Astrocyte (in vitro differentiated cells and primary cell): ENCODE measurements at regions not wholly inside any gene's neighbourhood (a gene's known extent, or its start where the extent isn't known, plus 50 kb on each side); places are given as distances from the start of the nearest gene placed in this dataset.

Source experiments
- DNase-seq: peaks from one replicate; pipeline ENCODE4 v3.0.0-alpha.2; 2010; ENCODE audit warnings: low read depth
- FAIRE-seq: peaks from 2 replicates; lab custom pipeline; 2011; peaks lifted over from hg19 to GRCh38; lab: Jason Lieb, UNC
- H2AFZ ChIP-seq: 2 replicates; pipeline ENCODE4 v1.6.0; 2012; ENCODE audit warnings: low read depth, low read length, inconsistent platforms
- H3K27ac ChIP-seq: 2 replicates; pipeline ENCODE4 v1.5.1; 2011; ENCODE audit warnings: low read depth, low read length, inconsistent platforms
- H3K27me3 ChIP-seq: 2 replicates; pipeline ENCODE4 v1.6.0; 2011; ENCODE audit warnings: low read length, inconsistent platforms; ENCODE audit not compliant: insufficient read depth
- H3K36me3 ChIP-seq: 2 replicates; pipeline ENCODE4 v1.5.1; 2011; ENCODE audit warnings: low read length, inconsistent platforms; ENCODE audit not compliant: insufficient read depth
- H3K4me1 ChIP-seq: 2 replicates; pipeline ENCODE4 v1.5.1; 2011; ENCODE audit warnings: low read length, inconsistent platforms; ENCODE audit not compliant: insufficient read depth
- H3K4me2 ChIP-seq: 2 replicates; pipeline ENCODE4 v1.6.0; 2012; ENCODE audit warnings: low read length, inconsistent platforms
- H3K4me3 ChIP-seq: 2 replicates; pipeline ENCODE4 v1.5.1; 2011; ENCODE audit warnings: low read depth, mild to moderate bottlenecking, low read length, inconsistent platforms; ENCODE audit not compliant: insufficient read depth
- H3K79me2 ChIP-seq: 2 replicates; pipeline ENCODE4 v1.6.0; 2012; ENCODE audit warnings: mild to moderate bottlenecking, low read length, inconsistent platforms; ENCODE audit not compliant: insufficient read depth
- H3K9ac ChIP-seq: 2 replicates; pipeline ENCODE4 v1.6.0; 2012; ENCODE audit warnings: mild to moderate bottlenecking, low read length, inconsistent platforms
- H3K9me3 ChIP-seq: 2 replicates; pipeline ENCODE4 v1.5.1; 2012; ENCODE audit warnings: low read depth, mild to moderate bottlenecking, low read length, inconsistent platforms; ENCODE audit not compliant: insufficient read depth
- H4K20me1 ChIP-seq: 2 replicates; pipeline ENCODE4 v1.6.0; 2012; ENCODE audit warnings: low read length, inconsistent platforms; ENCODE audit not compliant: insufficient read depth
- H3K27ac Mint-ChIP-seq: one replicate; pipeline ENCODE4 v1.8.0; 2021; ENCODE audit warnings: mild to moderate bottlenecking, mixed read lengths; ENCODE audit not compliant: unreplicated experiment
- H3K27me3 Mint-ChIP-seq: one replicate; pipeline ENCODE4 v1.8.0; 2021; ENCODE audit warnings: low read depth, mixed read lengths; ENCODE audit not compliant: unreplicated experiment
- H3K36me3 Mint-ChIP-seq: one replicate; pipeline ENCODE4 v1.8.0; 2021; ENCODE audit warnings: low read depth, mixed read lengths; ENCODE audit not compliant: unreplicated experiment
- H3K4me1 Mint-ChIP-seq: one replicate; pipeline ENCODE4 v1.8.0; 2021; ENCODE audit warnings: low read depth, mixed read lengths; ENCODE audit not compliant: unreplicated experiment
- H3K4me3 Mint-ChIP-seq: one replicate; pipeline ENCODE4 v1.8.0; 2021; ENCODE audit warnings: mild to moderate bottlenecking, moderate library complexity, mixed read lengths; ENCODE audit not compliant: unreplicated experiment
- H3K9me3 Mint-ChIP-seq: one replicate; pipeline ENCODE4 v1.8.0; 2021; ENCODE audit warnings: mild to moderate bottlenecking, mixed read lengths; ENCODE audit not compliant: unreplicated experiment
- EZH2 ChIP-seq: IDR thresholded peaks from 2 replicates; pipeline ENCODE4 v1.6.1; 2012; ENCODE audit warnings: mild to moderate bottlenecking, low read length, inconsistent platforms; ENCODE audit not compliant: insufficient read depth
- TF ChIP-seq, protein P1 (sequence below): IDR thresholded peaks from 2 replicates; pipeline ENCODE4 v1.5.1; 2011; ENCODE audit warnings: low read depth, mild to moderate bottlenecking, inconsistent platforms, low read length, moderate library complexity; ENCODE audit not compliant: insufficient read depth

DNA sequence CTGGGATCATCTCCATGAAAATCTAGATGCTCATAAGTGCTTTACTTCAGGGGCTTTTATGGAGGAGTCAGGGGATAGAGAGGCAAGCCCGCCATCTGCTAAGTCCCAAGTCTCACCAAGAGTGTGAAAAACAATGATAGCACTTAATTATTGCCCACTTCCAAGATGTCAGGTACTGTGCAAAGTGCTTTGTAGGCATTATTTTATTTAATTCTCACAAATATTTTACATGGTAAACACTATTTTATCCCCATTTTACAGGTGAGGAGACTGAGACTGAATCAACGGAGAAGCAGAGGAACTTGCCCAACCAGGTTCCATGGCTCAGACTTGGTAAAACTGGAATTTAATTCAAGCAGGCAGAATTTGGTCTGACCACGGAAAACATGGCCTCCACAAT, 147.5 kb downstream of the ACKR3 start:
- Histone ChIP-seq H3K79me2 (no peaks in the 10 kb centered on the region), H3K36me3 (no peaks in the 10 kb centered on the region), H3K4me2 (no peak overlapping the region), H3K4me3 (no peak overlapping the region), H3K9me3 (no peaks in the 10 kb centered on the region), H3K27ac (no peak overlapping the region), H2AFZ (no peak overlapping the region), H3K9ac (no peak overlapping the region), H3K27me3 (peaks cover 2% of the 10 kb centered on the region), H3K4me1 (peaks cover 28% of the 10 kb centered on the region), H4K20me1 (no peaks in the 10 kb centered on the region)
- Mint-ChIP-seq H3K36me3 (no peaks in the 10 kb centered on the region), H3K9me3 (no peaks in the 10 kb centered on the region), H3K27me3 (no peaks in the 10 kb centered on the region), H3K4me3 (no peak overlapping the region), H3K4me1 (peaks cover 35% of the 10 kb centered on the region), H3K27ac (no peak overlapping the region)
- TF ChIP-seq, protein P1, sequence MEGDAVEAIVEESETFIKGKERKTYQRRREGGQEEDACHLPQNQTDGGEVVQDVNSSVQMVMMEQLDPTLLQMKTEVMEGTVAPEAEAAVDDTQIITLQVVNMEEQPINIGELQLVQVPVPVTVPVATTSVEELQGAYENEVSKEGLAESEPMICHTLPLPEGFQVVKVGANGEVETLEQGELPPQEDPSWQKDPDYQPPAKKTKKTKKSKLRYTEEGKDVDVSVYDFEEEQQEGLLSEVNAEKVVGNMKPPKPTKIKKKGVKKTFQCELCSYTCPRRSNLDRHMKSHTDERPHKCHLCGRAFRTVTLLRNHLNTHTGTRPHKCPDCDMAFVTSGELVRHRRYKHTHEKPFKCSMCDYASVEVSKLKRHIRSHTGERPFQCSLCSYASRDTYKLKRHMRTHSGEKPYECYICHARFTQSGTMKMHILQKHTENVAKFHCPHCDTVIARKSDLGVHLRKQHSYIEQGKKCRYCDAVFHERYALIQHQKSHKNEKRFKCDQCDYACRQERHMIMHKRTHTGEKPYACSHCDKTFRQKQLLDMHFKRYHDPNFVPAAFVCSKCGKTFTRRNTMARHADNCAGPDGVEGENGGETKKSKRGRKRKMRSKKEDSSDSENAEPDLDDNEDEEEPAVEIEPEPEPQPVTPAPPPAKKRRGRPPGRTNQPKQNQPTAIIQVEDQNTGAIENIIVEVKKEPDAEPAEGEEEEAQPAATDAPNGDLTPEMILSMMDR: no peak
- TF ChIP-seq EZH2: no peak
- DNase-seq (no peak), FAIRE-seq (no peak)

DNA sequence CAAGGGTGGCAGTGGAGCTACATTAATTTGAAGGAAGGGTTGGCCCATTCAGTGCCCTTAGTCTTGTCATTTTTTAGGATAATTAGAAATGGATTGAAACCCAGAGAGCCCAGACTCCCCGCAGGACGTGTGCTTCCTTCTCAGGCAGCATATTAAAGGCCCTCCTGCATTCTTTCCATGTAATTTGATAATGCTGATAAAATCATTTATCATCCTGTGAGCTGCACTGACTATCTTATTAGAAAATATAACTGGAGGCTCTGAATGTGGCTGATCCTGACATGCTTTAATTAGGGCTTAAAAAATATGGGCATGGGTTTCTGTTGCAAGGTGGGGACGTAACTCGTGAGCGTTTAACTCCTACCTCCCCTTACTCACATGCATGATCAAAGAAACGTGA, 148.1 kb downstream of the ACKR3 start:
- Mint-ChIP-seq H3K36me3 (no peaks in the 10 kb centered on the region), H3K4me3 (no peak overlapping the region), H3K9me3 (no peaks in the 10 kb centered on the region), H3K27ac (no peak overlapping the region), H3K4me1 (peaks cover 31% of the 10 kb centered on the region), H3K27me3 (no peaks in the 10 kb centered on the region)
- no peaks in the 10 kb centered on the region for H3K79me2 ChIP-seq
- DNase-seq: peak; percentile 52
- peak overlapping the region; percentile 11 for H3K9ac ChIP-seq
- H3K36me3 ChIP-seq: no peaks in the 10 kb centered on the region
- H3K27ac ChIP-seq: no peak overlapping the region
- no peak for FAIRE-seq
- H3K4me1 ChIP-seq: peaks cover 26% of the 10 kb centered on the region
- TF ChIP-seq, protein P1: no peak
- TF ChIP-seq EZH2: no peak
- H3K27me3 ChIP-seq: peaks cover 2% of the 10 kb centered on the region
- peak overlapping the region; percentile 52 for H3K4me2 ChIP-seq
- no peaks in the 10 kb centered on the region for H3K9me3 ChIP-seq
- no peak overlapping the region for H2AFZ ChIP-seq
- H4K20me1 ChIP-seq: no peaks in the 10 kb centered on the region
- H3K4me3 ChIP-seq: no peak overlapping the region

DNA sequence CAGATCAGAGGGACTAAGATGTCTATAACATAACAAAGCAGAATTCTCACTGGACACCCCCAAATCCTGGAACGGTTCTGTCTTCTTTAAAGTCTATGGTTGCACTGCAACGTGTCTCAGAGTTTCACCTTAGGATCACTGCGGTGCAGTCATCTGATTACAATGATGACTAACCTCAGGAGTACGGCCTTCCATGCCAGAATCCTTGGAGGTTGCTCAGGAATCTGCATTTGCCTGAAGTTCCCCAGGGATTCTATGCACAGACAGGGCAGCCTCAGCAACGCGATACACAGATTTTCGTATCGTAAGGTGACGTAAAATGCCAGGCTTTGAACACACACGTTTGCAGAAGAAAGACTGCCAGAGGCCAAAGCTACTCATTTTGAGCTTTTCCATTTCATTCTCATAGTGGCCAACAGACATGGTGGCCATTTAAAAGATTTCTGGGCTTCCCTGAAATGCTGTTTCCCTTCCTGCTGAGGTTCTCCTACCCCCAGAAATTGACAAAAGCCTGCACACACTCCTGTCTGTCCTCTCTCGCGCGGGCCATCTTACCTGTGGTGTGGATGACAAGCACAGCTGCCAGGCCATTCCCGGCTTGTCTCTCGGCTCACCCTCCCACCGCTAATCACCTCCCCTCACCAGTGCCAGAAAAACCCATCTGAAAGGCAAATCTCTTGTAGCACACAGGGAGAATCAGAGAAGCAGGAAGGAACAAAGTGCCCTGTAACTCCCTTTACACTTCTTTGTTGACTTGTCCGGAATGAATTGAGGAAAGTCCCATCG, 148.8 kb downstream of the ACKR3 start:
- H2AFZ ChIP-seq: no peak overlapping the region
- TF ChIP-seq, protein P1: no peak
- TF ChIP-seq EZH2: no peak
- no peak overlapping the region for H3K27ac Mint-ChIP-seq

More for the DNA sequence above, 148.8 kb downstream of the ACKR3 start:
- H3K4me3 ChIP-seq: no peak overlapping the region
- peaks cover 26% of the 10 kb centered on the region for H3K4me1 ChIP-seq
- H4K20me1 ChIP-seq: no peaks in the 10 kb centered on the region
- H3K4me2 ChIP-seq: peak overlapping the region; percentile 52
- no peaks in the 10 kb centered on the region for H3K9me3 ChIP-seq
- no peaks in the 10 kb centered on the region for H3K36me3 ChIP-seq
- Mint-ChIP-seq H3K9me3 (no peaks in the 10 kb centered on the region), H3K4me3 (no peak overlapping the region), H3K27me3 (no peaks in the 10 kb centered on the region), H3K4me1 (peaks cover 28% of the 10 kb centered on the region), H3K36me3 (no peaks in the 10 kb centered on the region)
- H3K9ac ChIP-seq: peak overlapping the region; percentile 11
- FAIRE-seq (peak; percentile 5), DNase-seq (peak; percentile 89)
- H3K27ac ChIP-seq: peak overlapping the region; percentile 6
- H3K27me3 ChIP-seq: peaks cover 2% of the 10 kb centered on the region
- no peaks in the 10 kb centered on the region for H3K79me2 ChIP-seq
